Caco-2 (cell line): ENCODE measurements at regions not wholly inside any gene's neighbourhood (a gene's known extent, or its start where the extent isn't known, plus 50 kb on each side); places are given as distances from the start of the nearest gene placed in this dataset.

ENCODE experiments used
- BruUV-seq: library from RNA; stranded (reverse); fragments of 400-500 nt; replicated peaks from 2 replicates; lab custom pipeline; 2021; lab: Mats Ljungman, UMichigan
- CTCF ChIA-PET: fragments of 300-600 bp; sonication (Branson Sonifier 250); formaldehyde crosslinking; loops from one replicate; lab custom pipeline; 2022; ENCODE audit warnings: antibody characterized with exemption; lab: Charles Lee
- POLR2A ChIA-PET: fragments of 300-600 bp; sonication (Branson Sonifier 250); formaldehyde crosslinking; loops from one replicate; lab custom pipeline; 2022; ENCODE audit warnings: antibody characterized with exemption; lab: Charles Lee
- DNase-seq, 2 experiments: peaks; one replicate each; pipeline versions ENCODE4 v3.0.0 to v3.0.0-alpha.2; 2020 to 2022
- H3K27me3 ChIP-seq: replicated peaks from 2 replicates; pipeline ENCODE4 v1.6.0; 2011; ENCODE audit warnings: low read length; ENCODE audit not compliant: control insufficient read depth, insufficient read depth
- H3K36me3 ChIP-seq: 2 replicates; pipeline ENCODE4 v1.5.1; 2011; ENCODE audit warnings: low read length; ENCODE audit not compliant: control insufficient read depth, insufficient read depth
- H3K4me1 ChIP-seq: fragments of 250-450 bp; sonication (Bioruptor Pico); 2 replicates; pipeline ENCODE4 v1.5.1; 2020; ENCODE audit warnings: mild to moderate bottlenecking
- H3K4me3 ChIP-seq: 2 replicates; pipeline ENCODE4 v1.5.1; 2011; ENCODE audit warnings: low read depth, mild to moderate bottlenecking, control low read depth, low read length
- H3K9me3 ChIP-seq: fragments of 250-450 bp; sonication (Bioruptor Pico); 2 replicates; pipeline ENCODE4 v1.5.1; 2020; ENCODE audit warnings: mild to moderate bottlenecking, moderate library complexity
- H3K27ac Mint-ChIP-seq: one replicate; pipeline ENCODE4 v1.8.0; 2022; ENCODE audit warnings: mixed read lengths; ENCODE audit not compliant: unreplicated experiment
- H3K27me3 Mint-ChIP-seq: one replicate; pipeline ENCODE4 v1.8.0; 2022; ENCODE audit warnings: mixed read lengths; ENCODE audit not compliant: insufficient read depth, unreplicated experiment
- H3K36me3 Mint-ChIP-seq: one replicate; pipeline ENCODE4 v1.8.0; 2022; ENCODE audit warnings: mild to moderate bottlenecking, mixed read lengths; ENCODE audit not compliant: insufficient read depth, unreplicated experiment
- H3K4me1 Mint-ChIP-seq: one replicate; pipeline ENCODE4 v1.8.0; 2022; ENCODE audit warnings: low read depth, mixed read lengths; ENCODE audit not compliant: unreplicated experiment
- H3K4me3 Mint-ChIP-seq: one replicate; pipeline ENCODE4 v1.8.0; 2022; ENCODE audit warnings: mild to moderate bottlenecking, moderate library complexity, mixed read lengths; ENCODE audit not compliant: unreplicated experiment
- H3K9me3 Mint-ChIP-seq: one replicate; pipeline ENCODE4 v1.8.0; 2022; ENCODE audit warnings: mixed read lengths; ENCODE audit not compliant: unreplicated experiment
- intact Hi-C: fragments of 100-400 bp; cut with micrococcal nuclease; formaldehyde crosslinking; loops from one replicate; pipeline ENCODE4 v1.10.0; 2022; ENCODE audit not compliant: unreplicated experiment
- TF ChIP-seq, protein P1 (sequence below), 2 experiments: fragments of 200-600 bp in 1 of 2; IDR thresholded peaks; 1 replicate in 1 of 2; 2 replicates in 1 of 2; pipeline versions ENCODE4 v1.5.1 to v1.8.0; 2011 to 2022; ENCODE audit warnings: antibody characterized with exemption in 1 of 2, control low read depth in 1 of 2, inconsistent platforms in 1 of 2, low read depth in 1 of 2, low read length in 1 of 2, mild to moderate bottlenecking in 1 of 2, moderate library complexity in 1 of 2; ENCODE audit not compliant: insufficient read depth in 1 of 2, severe bottlenecking in 1 of 2, unreplicated experiment in 1 of 2

DNA sequence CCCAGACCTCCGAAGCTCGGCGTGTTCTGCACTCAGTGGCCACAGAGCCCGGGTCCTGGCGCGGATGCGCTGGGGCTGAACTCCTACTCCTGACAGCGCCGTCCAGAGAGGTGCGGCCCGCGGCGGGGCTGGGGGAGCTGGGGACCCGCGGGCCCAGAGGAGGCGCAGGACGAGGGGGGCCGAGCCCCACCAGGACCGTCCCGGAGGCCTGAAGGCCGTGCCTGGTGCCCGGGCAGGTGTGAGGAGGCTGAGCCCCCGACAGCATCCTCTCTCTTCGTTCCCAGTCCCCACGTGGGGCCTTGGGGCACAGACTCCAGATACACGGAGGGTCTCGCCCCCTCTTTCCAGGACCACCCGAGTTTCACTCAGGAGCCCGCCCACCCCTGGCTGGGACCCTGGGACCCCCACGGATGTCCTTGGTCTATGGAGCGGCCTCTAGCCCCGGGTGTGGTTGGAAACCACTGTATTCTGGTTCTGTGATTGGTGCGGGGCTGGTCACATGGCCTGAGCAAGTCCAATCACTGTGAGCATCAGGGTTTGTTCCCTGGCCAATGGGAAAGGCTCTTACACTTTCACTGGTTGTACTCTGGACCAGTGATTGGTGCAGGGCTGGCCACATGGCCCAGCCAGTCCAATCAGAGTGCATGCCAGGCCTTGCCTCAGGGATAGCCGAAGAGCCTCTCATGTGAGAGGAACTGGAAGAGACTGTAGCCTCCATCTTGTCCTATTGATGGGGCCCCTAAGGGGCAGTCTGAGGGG lies 217.6 kb upstream of the SFSWAP start:
- H3K27me3 ChIP-seq, result no peaks in the 10 kb centered on the region; the same call in 1 of the 2 replicates
- no peak overlapping the region for H3K27ac Mint-ChIP-seq
- peaks cover 9% of the 10 kb centered on the region for H3K27me3 Mint-ChIP-seq
- no peak overlapping the region for H3K4me3 Mint-ChIP-seq
- BruUV-seq, result no TSS peak
- H3K4me1 Mint-ChIP-seq, result no peaks in the 10 kb centered on the region
- TF ChIP-seq, protein P1, sequence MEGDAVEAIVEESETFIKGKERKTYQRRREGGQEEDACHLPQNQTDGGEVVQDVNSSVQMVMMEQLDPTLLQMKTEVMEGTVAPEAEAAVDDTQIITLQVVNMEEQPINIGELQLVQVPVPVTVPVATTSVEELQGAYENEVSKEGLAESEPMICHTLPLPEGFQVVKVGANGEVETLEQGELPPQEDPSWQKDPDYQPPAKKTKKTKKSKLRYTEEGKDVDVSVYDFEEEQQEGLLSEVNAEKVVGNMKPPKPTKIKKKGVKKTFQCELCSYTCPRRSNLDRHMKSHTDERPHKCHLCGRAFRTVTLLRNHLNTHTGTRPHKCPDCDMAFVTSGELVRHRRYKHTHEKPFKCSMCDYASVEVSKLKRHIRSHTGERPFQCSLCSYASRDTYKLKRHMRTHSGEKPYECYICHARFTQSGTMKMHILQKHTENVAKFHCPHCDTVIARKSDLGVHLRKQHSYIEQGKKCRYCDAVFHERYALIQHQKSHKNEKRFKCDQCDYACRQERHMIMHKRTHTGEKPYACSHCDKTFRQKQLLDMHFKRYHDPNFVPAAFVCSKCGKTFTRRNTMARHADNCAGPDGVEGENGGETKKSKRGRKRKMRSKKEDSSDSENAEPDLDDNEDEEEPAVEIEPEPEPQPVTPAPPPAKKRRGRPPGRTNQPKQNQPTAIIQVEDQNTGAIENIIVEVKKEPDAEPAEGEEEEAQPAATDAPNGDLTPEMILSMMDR (IDR thresholded peaks at IDR 0.05; ENCODE audit: insufficient read depth in 1 of 2, low read depth in 1 of 2, low read length in 1 of 2, severe bottlenecking in 1 of 2, unreplicated experiment in 1 of 2), result no peak
- ChIA-PET CTCF (no interaction called here), POLR2A (no interaction called here)
- no peaks in the 10 kb centered on the region for H3K9me3 ChIP-seq
- H3K4me3 ChIP-seq, result no peak overlapping the region
- no peaks in the 10 kb centered on the region for H3K36me3 Mint-ChIP-seq
- intact Hi-C loops, result no loop called here
- no peaks in the 10 kb centered on the region for H3K36me3 ChIP-seq
- no peaks in the 10 kb centered on the region for H3K9me3 Mint-ChIP-seq
- DNase-seq, result no peak
- H3K4me1 ChIP-seq, result no peaks in the 10 kb centered on the region

DNA sequence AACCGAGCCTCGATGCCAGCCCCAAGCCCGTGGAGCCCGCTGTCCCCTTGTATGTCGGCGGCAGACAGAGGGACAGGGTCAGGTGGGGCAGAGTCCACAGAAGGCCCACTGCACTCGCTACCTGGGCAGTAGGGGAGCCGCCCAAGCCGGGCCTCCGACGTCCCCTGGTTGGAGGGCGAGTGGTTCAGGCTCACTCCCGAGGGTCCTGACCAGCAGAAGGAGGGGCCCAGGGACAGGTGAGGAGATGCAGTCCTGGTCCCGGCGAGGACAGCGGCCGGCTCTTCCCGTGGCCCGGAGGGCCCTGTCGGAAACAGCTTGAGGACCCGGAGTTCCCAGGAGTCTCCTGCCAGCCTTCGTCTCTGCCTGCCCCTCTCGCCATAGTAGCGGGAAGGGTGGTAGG lies 216.7 kb upstream of the SFSWAP start:
- H3K27me3 ChIP-seq, result no peaks in the 10 kb centered on the region; the same call in 1 of the 2 replicates
- CTCF ChIA-PET, result no interaction called here
- no peak overlapping the region for H3K4me3 Mint-ChIP-seq

DNA sequence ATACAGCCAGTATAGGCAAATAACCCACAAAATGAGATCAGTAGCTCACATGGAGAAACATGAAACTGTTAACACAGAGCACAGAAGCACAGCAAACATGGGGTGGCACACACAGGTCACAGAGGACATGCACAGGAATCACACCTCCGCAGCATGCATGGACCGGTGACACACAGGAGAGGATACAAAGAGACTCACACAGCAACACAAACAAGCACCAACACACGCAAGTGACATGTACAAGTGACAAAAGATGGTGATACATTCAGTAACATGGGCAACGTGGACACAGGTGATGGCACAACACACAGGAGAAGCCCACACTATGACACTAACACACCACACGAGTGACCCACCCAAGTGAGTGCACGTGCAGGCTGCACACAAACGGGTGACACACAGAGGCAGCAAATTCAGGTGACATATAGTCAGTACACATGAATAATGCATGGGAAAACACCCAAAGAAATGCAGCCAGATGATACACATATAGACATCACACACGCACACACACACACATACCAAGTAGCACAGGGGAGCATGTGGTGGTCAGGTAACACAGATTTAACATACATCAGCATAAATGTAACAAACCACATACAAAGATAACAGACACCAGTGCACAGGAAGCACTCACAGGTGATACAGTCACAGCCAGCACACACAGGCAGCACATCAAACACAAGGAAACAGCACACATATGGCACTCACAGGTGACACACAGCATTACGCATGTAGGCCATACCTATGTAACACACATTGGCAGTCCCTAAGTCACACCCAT lies 216.0 kb upstream of the SFSWAP start:
- Mint-ChIP-seq H3K9me3 (no peaks in the 10 kb centered on the region), H3K36me3 (no peaks in the 10 kb centered on the region), H3K4me3 (no peak overlapping the region), H3K27me3 (peaks cover 7% of the 10 kb centered on the region), H3K4me1 (no peaks in the 10 kb centered on the region), H3K27ac (no peak overlapping the region)
- no TSS peak for BruUV-seq
- intact Hi-C loops, result no loop called here
- DNase-seq, result no peak
- Histone ChIP-seq H3K27me3 (no peaks in the 10 kb centered on the region; the same call in 1 of the 2 replicates), H3K36me3 (no peaks in the 10 kb centered on the region), H3K4me3 (no peak overlapping the region), H3K9me3 (no peaks in the 10 kb centered on the region), H3K4me1 (no peaks in the 10 kb centered on the region)
- TF ChIP-seq, protein P1 (IDR thresholded peaks at IDR 0.05; ENCODE audit: insufficient read depth in 1 of 2, low read depth in 1 of 2, low read length in 1 of 2, severe bottlenecking in 1 of 2, unreplicated experiment in 1 of 2), result no peak
- ChIA-PET CTCF (no interaction called here), POLR2A (no interaction called here)

More for the DNA sequence above, 216.7 kb upstream of the SFSWAP start:
- BruUV-seq, result no TSS peak
- Mint-ChIP-seq H3K27ac (no peak overlapping the region), H3K9me3 (no peaks in the 10 kb centered on the region), H3K36me3 (no peaks in the 10 kb centered on the region), H3K4me1 (no peaks in the 10 kb centered on the region), H3K27me3 (peaks cover 7% of the 10 kb centered on the region)
- POLR2A ChIA-PET, result no interaction called here
- TF ChIP-seq, protein P1 (IDR thresholded peaks at IDR 0.05; ENCODE audit: insufficient read depth in 1 of 2, low read depth in 1 of 2, low read length in 1 of 2, severe bottlenecking in 1 of 2, unreplicated experiment in 1 of 2), result no peak
- no peak for DNase-seq
- H3K4me3 ChIP-seq, result no peak overlapping the region
- H3K4me1 ChIP-seq, result no peaks in the 10 kb centered on the region
- H3K9me3 ChIP-seq, result no peaks in the 10 kb centered on the region
- H3K36me3 ChIP-seq, result no peaks in the 10 kb centered on the region
- intact Hi-C loops, result no loop called here
